Fibroblast of skin of back (primary cell): ENCODE measurements at regions not wholly inside any gene's neighbourhood (a gene's known extent, or its start where the extent isn't known, plus 50 kb on each side); places are given as distances from the start of the nearest gene placed in this dataset.
A peak's percentile ranks its signal among the peaks of the same experiment; 100 is the strongest.
"Not testable (repeated sequence)": the region's sequence is repeated elsewhere in the genome, so short reads cannot be mapped to it uniquely, and the experiment has no call there.

Experiments
- DNase-seq: peaks from one replicate; pipeline ENCODE4 v3.0.0-alpha.2; 2013

DNA sequence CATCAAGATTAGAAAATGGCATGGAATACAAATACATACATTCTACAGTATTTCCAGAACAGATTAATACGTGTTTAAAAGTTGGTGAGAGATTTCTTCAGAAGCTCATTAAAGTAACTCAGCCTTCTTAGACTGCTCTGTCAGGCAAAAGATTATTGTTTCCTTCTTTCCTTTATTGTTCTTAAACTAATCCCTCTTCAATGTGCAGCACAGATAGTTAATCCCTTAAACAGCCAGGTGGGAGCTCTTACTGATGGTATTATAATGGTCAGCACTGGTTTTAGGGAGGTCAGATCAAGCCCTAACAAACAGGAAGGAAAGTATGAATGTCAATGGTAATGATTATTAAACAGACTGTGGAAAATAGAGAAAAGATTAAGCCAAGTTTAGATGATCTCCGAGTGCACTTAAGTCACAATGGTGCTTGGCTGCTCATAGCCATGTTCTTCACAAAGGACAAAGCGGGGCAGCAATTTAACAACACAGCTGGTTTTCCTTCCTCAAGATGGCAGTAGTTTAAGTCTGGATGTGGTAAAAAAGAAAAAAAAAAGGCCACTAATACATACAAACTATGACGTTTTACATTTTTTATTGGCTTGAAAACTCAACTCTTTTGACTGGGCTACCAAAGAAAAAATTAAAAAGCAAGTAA, 992.6 kb downstream of the PCDH9 start:
- no peak for DNase-seq

DNA sequence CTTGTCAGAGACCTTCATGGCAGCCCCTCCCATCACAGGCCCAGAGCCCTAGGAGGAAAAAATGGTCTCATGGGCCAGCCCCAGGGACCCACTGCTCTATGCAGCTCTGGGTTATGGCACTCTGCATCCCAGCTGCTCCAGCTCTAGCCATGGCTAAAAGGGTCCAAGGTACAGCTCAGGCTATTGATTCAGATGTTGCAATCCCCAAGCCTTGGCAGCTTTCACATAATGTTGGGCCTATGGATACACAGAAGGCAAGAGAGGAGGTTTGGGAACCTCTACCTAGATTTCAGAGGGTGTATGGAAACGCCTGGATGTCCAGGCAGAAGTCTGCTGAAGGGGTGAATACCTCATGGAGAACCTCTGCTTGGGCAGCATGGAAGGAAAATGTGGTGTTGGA, 996.0 kb downstream of the PCDH9 start:
- no peak for DNase-seq

GRCh38 chr13:66231958-66232357, 998.2 kb downstream of the PCDH9 start:
- not testable (repeated sequence) for DNase-seq

DNA sequence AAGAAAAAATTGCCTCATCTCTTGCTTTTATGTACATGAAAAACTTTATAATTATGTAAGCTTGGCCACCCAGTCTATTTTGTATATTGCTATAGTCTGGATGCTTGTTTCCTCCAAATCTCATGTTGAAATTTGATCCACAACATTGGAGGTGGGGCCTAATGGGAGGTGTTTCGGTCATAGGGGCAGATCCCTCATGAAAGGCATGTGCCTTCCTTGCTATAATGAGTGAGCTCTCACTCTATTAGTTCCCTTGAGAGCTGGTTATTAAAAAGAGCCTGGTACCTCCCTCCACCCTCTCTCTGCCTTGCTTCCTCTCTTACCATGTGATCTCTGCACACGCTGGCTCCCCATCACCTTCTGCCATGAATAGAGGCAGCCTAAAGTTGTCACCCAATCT, 1005.1 kb downstream of the PCDH9 start:
- DNase-seq: no peak

- DNase-seq: no peak
Measured at GRCh38 chr13:66224663-66225062, 1005.5 kb downstream of the PCDH9 start.

DNA sequence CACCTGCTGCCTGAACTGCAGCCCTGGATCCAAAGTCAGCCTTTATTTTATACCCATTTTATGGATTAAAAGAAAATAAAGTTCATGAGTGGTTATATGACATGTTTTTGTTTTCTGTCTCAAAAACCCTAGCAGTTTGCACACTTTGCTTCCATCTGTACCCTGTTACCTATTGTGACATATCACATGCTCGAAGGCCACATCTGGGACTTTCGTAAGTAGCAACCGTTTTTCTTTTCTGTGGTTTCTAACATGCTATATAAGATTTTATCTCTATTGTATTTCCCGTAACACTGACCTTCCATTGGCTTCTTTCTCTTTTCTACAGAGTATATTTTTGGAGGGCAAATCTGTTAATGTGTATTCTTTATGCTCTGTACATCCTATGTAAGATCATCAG, 1007.2 kb downstream of the PCDH9 start:
- DNase-seq: no peak

- no peak for DNase-seq
Measured at GRCh38 chr13:66222127-66222526, 1008.0 kb downstream of the PCDH9 start.

- no peak for DNase-seq
Measured at GRCh38 chr13:66219506-66219905, 1010.6 kb downstream of the PCDH9 start.

- DNase-seq: no peak
Measured at GRCh38 chr13:66218583-66218982, 1011.6 kb downstream of the PCDH9 start.

- DNase-seq: peak; percentile 27
Measured at GRCh38 chr13:66216728-66217127, 1013.4 kb downstream of the PCDH9 start.

DNA sequence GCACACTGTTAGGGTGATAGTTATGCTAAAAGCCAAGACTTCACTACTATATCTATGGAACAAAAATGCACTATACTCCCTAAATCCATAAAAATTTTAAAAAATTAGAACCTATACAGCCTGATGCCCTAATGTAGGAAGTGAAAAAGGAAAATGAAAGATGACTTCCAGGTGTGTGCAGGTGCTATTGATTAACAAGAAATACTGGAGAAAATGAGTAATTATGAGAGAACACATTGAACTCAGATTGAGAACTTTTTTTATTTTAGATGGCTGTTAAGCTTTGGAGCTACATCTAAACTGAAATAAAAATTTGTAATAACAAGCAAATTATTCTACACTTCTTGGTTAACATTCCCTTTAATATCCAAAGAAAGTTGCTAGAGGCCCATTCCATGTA, 1015.7 kb downstream of the PCDH9 start:
- DNase-seq: no peak

DNA sequence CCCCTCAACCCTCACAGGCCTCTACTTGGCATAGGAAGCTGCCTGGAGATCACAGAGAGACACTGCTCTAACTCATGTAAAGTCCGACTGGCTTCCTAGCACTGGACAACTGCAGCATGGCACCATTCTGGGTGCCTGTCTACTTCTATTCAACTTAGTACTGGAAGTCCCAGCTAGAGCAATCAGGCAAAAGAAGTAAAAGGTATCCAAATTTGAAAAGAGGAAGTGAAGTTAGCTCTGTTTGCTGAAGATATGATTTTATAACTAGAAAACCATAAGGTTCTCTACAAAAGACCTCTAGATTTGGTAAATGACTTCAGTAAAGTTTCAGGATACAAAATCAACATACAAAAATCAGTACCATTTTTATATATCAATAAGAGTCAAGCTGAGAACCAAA, 1017.6 kb downstream of the PCDH9 start:
- no peak for DNase-seq

DNA sequence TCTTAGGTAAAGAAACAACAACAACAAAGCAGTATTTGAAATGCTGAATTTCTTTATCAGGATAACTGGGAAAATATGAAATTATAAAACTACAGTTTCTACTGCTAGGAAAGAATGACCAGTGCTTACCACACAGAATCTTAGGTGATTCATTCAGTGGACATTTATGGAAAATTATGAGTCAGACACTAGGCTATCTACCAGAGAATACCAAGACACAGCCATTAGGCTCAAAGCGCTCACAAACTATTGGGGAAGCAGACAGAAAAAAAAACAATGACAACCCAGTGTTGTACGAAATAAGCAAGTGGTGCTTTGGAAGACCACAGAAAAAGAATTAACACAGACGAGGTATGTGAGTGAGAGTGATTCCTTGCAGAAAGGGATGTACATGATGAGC, 1019.5 kb downstream of the PCDH9 start:
- peak; percentile 98 for DNase-seq

- no peak for DNase-seq
Measured at GRCh38 chr13:66208589-66208988, 1021.5 kb downstream of the PCDH9 start.

DNA sequence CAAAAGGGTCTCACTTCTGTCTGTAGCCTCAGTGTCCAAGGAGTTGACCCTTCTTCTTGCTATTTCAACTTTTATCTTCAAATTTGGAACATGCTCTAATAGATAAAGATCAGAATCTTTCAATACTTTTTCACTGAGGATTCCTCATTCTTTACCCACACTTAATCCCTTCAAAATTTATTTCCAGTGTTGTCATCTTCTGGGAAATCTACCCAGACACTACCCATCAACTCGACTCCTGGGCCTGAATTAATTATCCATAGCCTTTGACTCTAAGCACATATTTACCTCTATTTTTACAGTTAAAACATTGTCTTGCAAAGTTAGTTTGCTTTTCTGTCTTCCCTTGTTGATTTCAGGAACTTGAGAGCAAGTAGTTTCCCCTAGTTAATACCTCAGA, 1022.5 kb downstream of the PCDH9 start:
- DNase-seq: peak; percentile 22

GRCh38 chr13:66205807-66206206, 1024.3 kb downstream of the PCDH9 start:
- DNase-seq: no peak

- DNase-seq: no peak
Measured at GRCh38 chr13:66200555-66200954, 1029.6 kb downstream of the PCDH9 start.

GRCh38 chr13:66195238-66195637, 1034.9 kb downstream of the PCDH9 start:
- no peak for DNase-seq

DNA sequence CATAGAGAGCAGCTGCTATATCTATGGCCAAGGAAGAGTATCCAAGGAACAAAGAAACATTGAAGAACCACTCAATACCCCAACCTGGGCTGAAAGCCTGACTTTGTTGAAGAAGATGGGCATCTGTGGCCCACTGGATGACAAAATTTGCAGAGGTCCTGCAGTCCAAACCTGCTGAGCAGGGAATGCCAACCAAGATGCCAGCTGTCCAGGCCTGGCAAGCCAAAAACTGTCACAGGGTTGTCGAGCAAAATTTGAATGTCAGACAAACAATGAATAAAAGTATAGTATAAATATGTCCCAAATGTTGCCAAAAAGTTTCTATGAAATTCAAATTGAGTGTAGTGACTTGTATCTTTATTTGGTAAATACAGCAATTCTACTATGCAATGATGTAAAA, 1040.2 kb downstream of the PCDH9 start:
- DNase-seq: no peak

GRCh38 chr13:66180836-66181235, 1049.3 kb downstream of the PCDH9 start:
- DNase-seq: no peak

DNA sequence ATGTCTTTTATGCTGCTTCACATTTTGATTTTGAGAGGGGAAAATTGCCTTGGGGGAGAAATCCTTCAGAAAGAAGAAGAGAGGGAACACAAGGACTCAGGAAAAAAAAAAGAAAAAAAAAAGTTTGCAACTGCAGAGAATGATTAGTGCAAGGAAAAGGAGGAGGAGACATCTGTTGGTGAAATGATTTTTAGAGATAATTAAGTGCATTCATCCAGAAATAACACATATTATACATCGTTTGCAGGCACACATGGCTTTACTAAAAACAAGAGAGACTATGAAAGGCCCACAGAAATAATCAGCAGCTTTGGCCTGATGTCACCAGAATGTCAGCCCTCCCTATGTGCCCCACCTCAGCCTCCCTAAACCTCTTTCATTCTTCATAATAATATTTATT, 1058.2 kb downstream of the PCDH9 start:
- no peak for DNase-seq

DNA sequence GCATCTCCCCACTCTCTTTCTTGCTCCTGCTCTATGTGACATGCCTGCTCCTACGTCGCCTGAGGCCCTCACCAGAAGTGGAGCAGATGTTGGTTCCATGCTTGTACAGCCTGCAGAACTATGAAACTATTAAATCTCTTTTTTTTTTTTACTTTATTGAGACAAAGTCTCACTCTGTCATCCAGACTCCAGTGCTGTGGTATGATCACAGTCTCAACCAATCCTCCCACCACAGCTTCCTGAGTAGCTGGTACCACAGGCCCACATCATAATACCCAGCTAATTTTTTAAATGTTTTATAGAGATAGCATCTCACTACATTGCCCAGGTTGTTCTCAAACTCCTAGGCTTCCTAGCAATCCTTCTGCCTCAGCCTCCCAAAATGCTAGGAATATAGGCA, 1067.7 kb downstream of the PCDH9 start:
- no peak for DNase-seq

GRCh38 chr13:66159511-66159910, 1070.6 kb downstream of the PCDH9 start:
- DNase-seq: no peak

DNA sequence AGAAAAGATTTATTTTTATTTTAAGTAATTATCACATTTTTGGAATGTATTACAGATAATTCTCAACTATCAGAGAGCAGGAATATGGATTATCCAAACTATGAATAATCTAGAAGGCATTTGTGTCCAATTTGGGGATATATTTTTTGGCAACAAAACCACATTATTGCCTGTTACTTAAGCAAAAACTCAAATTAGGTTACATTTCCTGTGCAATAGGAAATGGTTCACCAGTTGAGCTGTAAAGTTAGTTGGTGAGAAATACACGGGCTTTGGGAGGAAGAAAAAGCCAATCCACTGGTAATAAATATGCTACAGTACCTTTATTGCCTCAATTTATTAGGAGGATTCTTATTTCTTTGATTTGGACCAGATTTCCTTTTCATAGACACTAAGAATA, 1075.2 kb downstream of the PCDH9 start:
- DNase-seq: peak; percentile 70

DNA sequence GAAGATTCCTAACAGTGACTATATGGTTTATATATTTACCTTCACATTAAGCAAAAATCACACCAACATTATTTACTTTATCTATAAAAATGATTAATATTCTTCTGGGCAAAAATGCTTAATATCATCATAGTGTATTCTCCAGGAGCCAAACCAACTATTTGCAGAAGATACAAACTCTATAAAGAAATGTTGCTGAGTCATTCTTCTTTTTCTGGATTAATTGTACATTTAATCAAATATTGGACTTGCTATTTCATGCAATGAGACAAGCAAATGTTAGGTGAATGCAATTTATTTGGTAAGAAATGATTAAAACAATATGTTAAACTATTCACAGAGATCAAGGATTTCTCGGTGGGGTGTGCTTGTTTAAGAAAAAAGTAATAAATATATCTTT, 1075.8 kb downstream of the PCDH9 start:
- no peak for DNase-seq
